ENCODE measurements at regions not wholly inside any gene's neighbourhood (a gene's known extent, or its start where the extent isn't known, plus 50 kb on each side); places are given as distances from the start of the nearest gene placed in this dataset.
"Not testable (repeated sequence)": the region's sequence is repeated elsewhere in the genome, so short reads cannot be mapped to it uniquely, and the experiment has no call there.

- DNase-seq (ENCODE audit: low read depth in 4 of 4, low spot score in 3 of 4): no peak
Observed at GRCh38 chr1:113185463-113186104, 112.6 kb downstream of the LRIG2 start.

- DNase-seq (ENCODE audit: low read depth in 4 of 4, low spot score in 3 of 4): no peak
Observed at GRCh38 chr1:113190078-113190477, 117.1 kb downstream of the LRIG2 start.

GRCh38 chr1:113190930-113191329 is 117.9 kb downstream of the LRIG2 start:
- DNase-seq (ENCODE audit: low read depth in 4 of 4, low spot score in 3 of 4): no peak

- DNase-seq (ENCODE audit: low read depth in 4 of 4, low spot score in 3 of 4): no peak
Observed at GRCh38 chr1:113191579-113192076, 118.6 kb downstream of the LRIG2 start.

GRCh38 chr1:113192242-113192641 is 119.2 kb downstream of the LRIG2 start:
- no peak for DNase-seq (ENCODE audit: low read depth in 4 of 4, low spot score in 3 of 4)

- no peak for DNase-seq (ENCODE audit: low read depth in 4 of 4, low spot score in 3 of 4)
Observed at GRCh38 chr1:113192980-113193379, 120.0 kb downstream of the LRIG2 start.

GRCh38 chr1:113194846-113195830 is 122.1 kb downstream of the LRIG2 start:
- no peak for DNase-seq (ENCODE audit: low read depth in 4 of 4, low spot score in 3 of 4)

- no peak for DNase-seq (ENCODE audit: low read depth in 4 of 4, low spot score in 3 of 4)
Observed at GRCh38 chr1:113197719-113198330, 124.8 kb downstream of the LRIG2 start.

GRCh38 chr1:113198806-113199205 is 125.8 kb downstream of the LRIG2 start:
- no peak for DNase-seq (ENCODE audit: low read depth in 4 of 4, low spot score in 3 of 4)

GRCh38 chr1:113199760-113200455 is 126.9 kb downstream of the LRIG2 start:
- DNase-seq (ENCODE audit: low read depth in 4 of 4, low spot score in 3 of 4): no peak

- no peak for DNase-seq (ENCODE audit: low read depth in 4 of 4, low spot score in 3 of 4)
Observed at GRCh38 chr1:113201560-113201959, 128.6 kb downstream of the LRIG2 start.

- DNase-seq (ENCODE audit: low read depth in 4 of 4, low spot score in 3 of 4): no peak
Observed at GRCh38 chr1:113205980-113206766, 133.2 kb downstream of the LRIG2 start.

- DNase-seq (ENCODE audit: low read depth in 4 of 4, low spot score in 3 of 4): no peak
Observed at GRCh38 chr1:113207019-113207418, 134.0 kb downstream of the LRIG2 start.

GRCh38 chr1:113207457-113207856 is 134.5 kb downstream of the LRIG2 start:
- DNase-seq (ENCODE audit: low read depth in 4 of 4, low spot score in 3 of 4): no peak

- not testable (repeated sequence) for DNase-seq (ENCODE audit: low read depth in 4 of 4, low spot score in 3 of 4)
Observed at GRCh38 chr1:113208425-113208824, 135.4 kb downstream of the LRIG2 start.

GRCh38 chr1:113210248-113210647 is 137.2 kb downstream of the LRIG2 start:
- no peak for DNase-seq (ENCODE audit: low read depth in 4 of 4, low spot score in 3 of 4)

- no peak for DNase-seq (ENCODE audit: low read depth in 4 of 4, low spot score in 3 of 4)
Observed at GRCh38 chr1:113211467-113211866, 138.5 kb downstream of the LRIG2 start.

- DNase-seq (ENCODE audit: low read depth in 4 of 4, low spot score in 3 of 4): no peak
Observed at GRCh38 chr1:113215015-113215414, 142.0 kb downstream of the LRIG2 start.

- DNase-seq (ENCODE audit: low read depth in 4 of 4, low spot score in 3 of 4): no peak
Observed at GRCh38 chr1:113216664-113217063, 143.7 kb downstream of the LRIG2 start.

Measured in left renal pelvis (tissue), 4 donors.